HG03439 (cell line): ENCODE measurements at regions not wholly inside any gene's neighbourhood (a gene's known extent, or its start where the extent isn't known, plus 50 kb on each side); places are given as distances from the start of the nearest gene placed in this dataset.
"Not testable (repeated sequence)": the region's sequence is repeated elsewhere in the genome, so short reads cannot be mapped to it uniquely, and the experiment has no call there.

Experiments used
- ATAC-seq: cut with Tn5 transposase; IDR thresholded peaks from one replicate; pipeline ENCODE4 v1.9.1; 2021; ENCODE audit warnings: mild to moderate bottlenecking, moderate library complexity; ENCODE audit not compliant: unreplicated experiment

- peak; percentile 72 for ATAC-seq
These were observed 157.0 kb upstream of the CITED2 start for GRCh38 chr6:139531148-139532115.

- ATAC-seq: no peak
These were observed 156.1 kb upstream of the CITED2 start for GRCh38 chr6:139530561-139530960.

- no peak for ATAC-seq
These were observed 155.0 kb upstream of the CITED2 start for GRCh38 chr6:139529420-139529819.

- ATAC-seq: no peak
These were observed 154.0 kb upstream of the CITED2 start for GRCh38 chr6:139528471-139528870.

DNA sequence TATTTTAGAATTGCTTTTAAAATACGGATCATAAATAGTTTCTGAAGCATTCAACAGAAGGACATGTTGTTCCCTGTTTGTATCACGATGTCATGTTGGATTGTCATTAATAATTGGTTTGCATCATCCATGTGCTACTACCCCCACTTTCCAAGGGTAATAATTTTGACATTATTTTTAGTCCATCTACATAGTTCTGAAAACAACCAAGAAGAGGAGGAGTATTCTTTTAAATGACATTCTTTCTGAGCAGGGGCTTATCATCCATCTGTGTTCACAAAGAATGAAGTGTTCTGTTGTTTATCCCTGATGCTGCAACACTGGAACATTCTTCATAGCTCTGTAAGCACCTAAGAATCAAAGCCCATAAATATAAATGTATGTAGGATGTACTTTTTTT is 151.0 kb upstream of the CITED2 start:
- ATAC-seq: no peak

GRCh38 chr6:139523986-139524385 is 149.5 kb upstream of the CITED2 start:
- no peak for ATAC-seq

- no peak for ATAC-seq
These were observed 148.2 kb upstream of the CITED2 start for GRCh38 chr6:139522511-139523220.

DNA sequence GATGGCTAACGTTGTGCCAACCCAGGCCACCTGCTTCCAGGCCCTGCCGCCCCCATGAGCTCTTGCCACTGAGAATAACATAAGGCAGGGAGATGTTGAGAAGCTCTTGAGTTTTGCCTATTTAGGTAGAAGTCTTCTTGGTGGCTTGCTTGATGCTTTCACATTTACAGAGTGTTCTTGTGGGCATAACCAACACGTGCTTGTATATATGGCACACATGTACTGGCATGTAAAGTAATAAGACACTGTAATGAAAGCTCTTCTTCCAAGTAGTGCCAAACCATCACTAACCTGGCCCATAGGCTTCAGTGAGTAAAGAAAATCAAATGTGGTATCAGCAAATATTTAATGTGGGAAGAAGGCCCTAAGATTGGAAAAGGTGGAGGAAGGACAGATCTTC is 146.9 kb upstream of the CITED2 start:
- no peak for ATAC-seq

GRCh38 chr6:139520321-139520768 is 145.9 kb upstream of the CITED2 start:
- ATAC-seq: no peak

DNA sequence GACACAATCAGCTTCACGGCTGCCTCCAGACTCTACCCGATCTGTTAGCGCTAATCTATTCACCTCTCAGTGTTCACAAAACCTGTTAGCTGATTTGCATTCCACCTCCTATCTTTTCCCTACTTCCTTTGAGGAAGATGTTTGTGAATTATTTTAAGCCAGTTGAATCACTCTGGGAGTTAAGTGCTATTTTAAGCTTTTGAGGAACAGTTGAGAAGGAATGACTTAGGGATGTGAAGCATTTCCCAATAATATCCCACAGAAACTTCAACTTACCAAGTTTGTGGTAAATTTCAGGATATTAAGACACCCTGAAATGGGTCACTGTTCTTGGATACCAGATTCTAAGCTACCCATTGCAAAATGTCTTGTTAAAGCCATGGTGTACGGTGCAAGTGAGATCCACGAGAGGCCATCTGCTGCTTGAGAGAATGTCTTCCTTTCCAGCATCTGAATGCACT is 145.2 kb upstream of the CITED2 start:
- ATAC-seq: no peak

DNA sequence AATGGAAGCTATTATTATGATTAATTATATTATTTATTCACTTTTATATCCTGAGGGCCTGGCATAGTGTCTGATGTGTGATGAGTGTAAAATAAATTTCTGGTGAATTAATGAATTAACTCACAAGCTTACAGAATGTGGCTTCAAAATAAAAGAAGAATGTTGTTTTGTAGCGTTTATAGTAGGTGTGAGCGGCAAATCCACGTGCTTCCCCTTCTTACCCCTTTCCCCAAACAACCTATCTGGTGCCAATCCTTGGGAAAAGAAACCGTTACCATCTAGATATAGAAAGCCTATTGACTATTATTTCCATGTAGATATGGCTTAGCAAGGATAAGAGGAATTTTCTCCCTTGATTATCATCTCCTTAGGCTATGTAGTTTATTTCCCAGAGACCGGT is 144.6 kb upstream of the CITED2 start:
- ATAC-seq: no peak

- no peak for ATAC-seq
These were observed 144.2 kb upstream of the CITED2 start for GRCh38 chr6:139518556-139519091.

- ATAC-seq: not testable (repeated sequence)
These were observed 143.6 kb upstream of the CITED2 start for GRCh38 chr6:139517998-139518555.

DNA sequence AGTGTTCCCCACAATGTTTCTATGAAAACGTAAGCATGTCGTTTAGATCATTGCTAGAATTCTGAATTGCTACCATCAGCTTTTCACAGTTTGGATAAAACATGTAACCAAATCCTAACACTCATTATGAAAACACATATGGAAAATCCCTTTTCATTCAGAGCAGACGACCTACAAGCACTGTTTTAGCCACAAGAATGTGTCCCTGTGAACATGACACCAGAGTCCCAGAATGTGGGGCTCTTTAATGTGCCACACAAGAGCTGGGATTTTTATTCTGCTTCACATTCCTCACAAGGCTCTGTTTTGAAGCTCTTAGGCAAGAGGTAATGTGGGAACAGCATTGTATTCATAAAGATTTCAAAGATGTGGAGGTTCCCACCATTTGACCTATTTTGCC is 141.1 kb upstream of the CITED2 start:
- no peak for ATAC-seq

GRCh38 chr6:139514819-139515218 is 140.4 kb upstream of the CITED2 start:
- no peak for ATAC-seq

- no peak for ATAC-seq
These were observed 135.8 kb upstream of the CITED2 start for GRCh38 chr6:139510040-139510790.

GRCh38 chr6:139509167-139509566 is 134.7 kb upstream of the CITED2 start:
- ATAC-seq: no peak

DNA sequence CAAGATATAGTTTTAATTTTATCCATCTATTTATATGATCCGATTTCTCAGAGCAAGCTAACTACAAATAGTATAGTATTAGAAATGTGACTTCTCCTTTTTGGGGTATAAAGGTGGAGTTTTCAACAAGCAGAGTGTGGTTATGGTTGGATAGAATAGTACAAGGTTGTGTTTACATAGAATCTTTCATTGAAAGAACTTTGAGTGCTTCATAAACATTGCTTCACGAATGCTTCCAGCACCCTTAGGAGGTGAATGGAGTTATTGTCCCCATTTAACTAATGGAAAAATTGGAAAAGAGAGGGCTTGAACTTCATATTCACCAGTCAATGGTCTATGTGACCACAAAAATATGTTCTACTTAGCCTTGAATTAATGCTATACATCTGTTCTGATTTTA is 134.1 kb upstream of the CITED2 start:
- no peak for ATAC-seq

GRCh38 chr6:139508023-139508422 is 133.6 kb upstream of the CITED2 start:
- ATAC-seq: no peak

DNA sequence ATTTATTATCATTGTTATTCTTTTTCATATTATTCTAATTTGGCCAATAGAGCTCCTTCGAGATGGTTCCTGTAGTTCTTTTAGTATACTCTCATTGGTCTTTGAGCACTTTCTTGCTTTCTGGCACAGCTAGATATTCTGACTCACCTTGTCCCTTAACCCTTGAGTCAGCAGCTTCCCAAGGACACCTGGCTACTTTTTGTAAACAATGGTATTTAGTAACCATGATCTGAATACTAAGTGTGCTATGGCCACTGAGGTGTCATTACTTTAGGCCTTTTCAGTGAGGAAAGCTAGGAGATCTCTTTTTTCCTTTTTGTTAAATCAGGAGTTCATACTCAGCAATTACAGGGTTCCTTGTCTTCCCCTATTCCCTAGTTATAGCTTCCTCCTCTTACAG is 126.5 kb upstream of the CITED2 start:
- ATAC-seq: no peak

GRCh38 chr6:139498715-139499114 is 124.3 kb upstream of the CITED2 start:
- ATAC-seq: no peak
